H1 (cell line): ENCODE measurements at regions not wholly inside any gene's neighbourhood (a gene's known extent, or its start where the extent isn't known, plus 50 kb on each side); places are given as distances from the start of the nearest gene placed in this dataset.
A peak's percentile ranks its signal among the peaks of the same experiment; 100 is the strongest.

ENCODE experiments used
- CTCF ChIA-PET: fragments of 300-600 bp; sonication (Branson Sonifier 250); formaldehyde crosslinking; loops from one replicate; lab custom pipeline; 2021; ENCODE audit not compliant: partially characterized antibody; lab: Charles Lee
- POLR2A ChIA-PET: fragments of 300-600 bp; sonication (Branson Sonifier 250); formaldehyde crosslinking; loops from one replicate; lab custom pipeline; 2021; ENCODE audit warnings: inconsistent platforms; ENCODE audit not compliant: partially characterized antibody; lab: Charles Lee
- DNase-seq, 2 experiments: peaks; one replicate each; pipeline versions ENCODE4 v3.0.0 to v3.0.0-alpha.2; 2010 to 2022; ENCODE audit warnings: low spot score in 2 of 2, low read depth in 1 of 2, mixed read lengths in 1 of 2
- FAIRE-seq: peaks from 2 replicates; lab custom pipeline; 2011; peaks lifted over from hg19 to GRCh38; lab: Jason Lieb, UNC
- H2AFZ ChIP-seq: 2 replicates; pipeline ENCODE4 v1.8.1; 2012; ENCODE audit warnings: low read length, inconsistent platforms
- H2AK5ac ChIP-seq: 2 replicates; pipeline ENCODE4 v1.6.1; 2013; ENCODE audit warnings: low read depth, low read length
- H2BK120ac ChIP-seq: replicated peaks from 2 replicates; pipeline ENCODE3; 2013; ENCODE audit warnings: low read depth, low read length, inconsistent platforms
- H2BK12ac ChIP-seq: 2 replicates; pipeline ENCODE4 v1.6.1; 2013; ENCODE audit warnings: low read depth, low read length
- H2BK15ac ChIP-seq: 2 replicates; pipeline ENCODE4 v1.6.1; 2013; ENCODE audit warnings: low read length
- H2BK20ac ChIP-seq: 2 replicates; pipeline ENCODE4 v1.6.1; 2013; ENCODE audit warnings: low read length
- H2BK5ac ChIP-seq: 2 replicates; pipeline ENCODE4 v1.6.1; 2013; ENCODE audit warnings: low read depth, low read length
- H3K14ac ChIP-seq: 2 replicates; pipeline ENCODE4 v1.6.1; 2013; ENCODE audit warnings: inconsistent platforms; ENCODE audit not compliant: insufficient read length
- H3K18ac ChIP-seq: 2 replicates; pipeline ENCODE4 v1.6.1; 2013; ENCODE audit warnings: low read length; ENCODE audit errors: extremely low read depth
- H3K23ac ChIP-seq: 2 replicates; pipeline ENCODE4 v1.6.1; 2013; ENCODE audit warnings: inconsistent platforms; ENCODE audit not compliant: insufficient read length
- H3K23me2 ChIP-seq: 2 replicates; pipeline ENCODE4 v1.6.1; 2013; ENCODE audit warnings: low read depth, low read length
- H3K27ac ChIP-seq: 2 replicates; pipeline ENCODE4 v1.6.1; 2011; ENCODE audit warnings: low read depth, low read length, inconsistent platforms
- H3K27me3 ChIP-seq, 4 experiments: replicated peaks in 1 of 4; 1 replicate in 1 of 4; 2 replicates in 3 of 4; pipeline versions ENCODE4 v1.6.1 to v1.8.1; 2011 to 2013; ENCODE audit warnings: low read length in 3 of 4, mild to moderate bottlenecking in 3 of 4, inconsistent platforms in 2 of 4, mixed read lengths in 2 of 4, moderate library complexity in 1 of 4; ENCODE audit not compliant: control insufficient read depth in 3 of 4, insufficient read depth in 3 of 4; ENCODE audit errors: extremely low read depth in 1 of 4
- H3K36me3 ChIP-seq, 4 experiments: 2 replicates each; pipeline versions ENCODE4 v1.6.1 to v1.8.1; 2011 to 2013; ENCODE audit warnings: mild to moderate bottlenecking in 4 of 4, low read length in 3 of 4, moderate library complexity in 2 of 4, control low read depth in 1 of 4, inconsistent platforms in 1 of 4; ENCODE audit not compliant: insufficient read depth in 4 of 4, control insufficient read depth in 2 of 4
- H3K4ac ChIP-seq: replicated peaks from 2 replicates; pipeline ENCODE3; 2013; ENCODE audit warnings: low read length, low read depth, mixed read lengths, inconsistent platforms; ENCODE audit not compliant: insufficient read length
- H3K4me1 ChIP-seq, 4 experiments: replicated peaks in 1 of 4; 1 replicate in 1 of 4; 2 replicates in 3 of 4; pipeline versions ENCODE4 v1.6.1 to v1.8.1; 2011 to 2013; ENCODE audit warnings: low read length in 3 of 4, inconsistent platforms in 2 of 4, mixed read lengths in 1 of 4; ENCODE audit not compliant: insufficient read depth in 4 of 4, control insufficient read depth in 3 of 4
- H3K4me2 ChIP-seq, 2 experiments: 2 replicates each; pipeline versions ENCODE4 v1.6.1 to v1.8.1; 2011 to 2013; ENCODE audit warnings: low read depth in 2 of 2, low read length in 2 of 2, control low read depth in 1 of 2, inconsistent platforms in 1 of 2, mild to moderate bottlenecking in 1 of 2; ENCODE audit not compliant: insufficient read depth in 1 of 2
- H3K4me3 ChIP-seq, 4 experiments: fragments of 200-600, 300-600 bp in 1 of 4; sonication (generic), shearing (Covaris generic), sonication (Bioruptor Twin) in 1 of 4; 2 replicates each; pipeline versions ENCODE4 v1.5.1 to v1.8.1; 2011 to 2016; ENCODE audit warnings: low read length in 4 of 4, low read depth in 3 of 4, control low read depth in 2 of 4, inconsistent platforms in 2 of 4, mild to moderate bottlenecking in 2 of 4, mixed read lengths in 1 of 4, moderate library complexity in 1 of 4; ENCODE audit not compliant: insufficient read depth in 2 of 4; ENCODE audit errors: extremely low read depth in 1 of 4
- H3K56ac ChIP-seq: replicated peaks from 2 replicates; pipeline ENCODE3; 2013; ENCODE audit warnings: low read depth, mild to moderate bottlenecking, mixed read lengths, low read length, inconsistent platforms; ENCODE audit not compliant: insufficient read length
- H3K79me1 ChIP-seq: 2 replicates; pipeline ENCODE4 v1.6.1; 2013; ENCODE audit warnings: low read depth, low read length, control low read depth
- H3K79me2 ChIP-seq, 2 experiments: 2 replicates each; pipeline versions ENCODE4 v1.6.1 to v1.8.1; 2012 to 2013; ENCODE audit warnings: low read length in 2 of 2, mild to moderate bottlenecking in 2 of 2, inconsistent platforms in 1 of 2; ENCODE audit not compliant: insufficient read depth in 2 of 2, control insufficient read depth in 1 of 2
- H3K9ac ChIP-seq, 4 experiments: replicated peaks in 1 of 4; 1 replicate in 1 of 4; 2 replicates in 3 of 4; pipeline versions ENCODE4 v1.6.1 to v1.8.1; 2011 to 2013; ENCODE audit warnings: low read depth in 3 of 4, low read length in 3 of 4, control low read depth in 2 of 4, mild to moderate bottlenecking in 2 of 4, moderate library complexity in 2 of 4, inconsistent platforms in 1 of 4; ENCODE audit errors: extremely low read depth in 1 of 4
- H3K9me3 ChIP-seq, 2 experiments: 2 replicates each; pipeline versions ENCODE4 v1.6.1 to v1.8.1; 2012 to 2013; ENCODE audit warnings: mild to moderate bottlenecking in 2 of 2, moderate library complexity in 2 of 2, control low read depth in 1 of 2, inconsistent platforms in 1 of 2, low read depth in 1 of 2, low read length in 1 of 2, mixed read lengths in 1 of 2; ENCODE audit not compliant: insufficient read depth in 2 of 2
- H4K20me1 ChIP-seq, 2 experiments: replicated peaks in 1 of 2; 2 replicates each; pipeline versions ENCODE3 to v1.8.1; 2011 to 2013; ENCODE audit warnings: inconsistent platforms in 2 of 2, low read length in 2 of 2, mild to moderate bottlenecking in 1 of 2; ENCODE audit not compliant: insufficient read depth in 2 of 2, control insufficient read depth in 1 of 2
- H4K5ac ChIP-seq: 2 replicates; pipeline ENCODE4 v1.6.1; 2013; ENCODE audit warnings: low read length, low read depth, mixed read lengths, inconsistent platforms; ENCODE audit not compliant: insufficient read length
- H4K8ac ChIP-seq: 2 replicates; pipeline ENCODE4 v1.8.0; 2013; ENCODE audit warnings: mild to moderate bottlenecking, moderate library complexity, low read length, inconsistent platforms; ENCODE audit not compliant: insufficient read depth; ENCODE audit errors: extremely low read depth
- H4K91ac ChIP-seq: replicated peaks from 2 replicates; pipeline ENCODE3; 2013; ENCODE audit warnings: low read length, mixed read lengths, inconsistent platforms; ENCODE audit not compliant: insufficient read length
- ASH2L ChIP-seq: fragments of 200-600, 300-600 bp; sonication (generic); IDR thresholded peaks from one replicate; pipeline ENCODE4 v1.7.1; 2017; ENCODE audit warnings: low read length
- BACH1 ChIP-seq: IDR thresholded peaks from 2 replicates; pipeline ENCODE4 v1.6.1; 2012; ENCODE audit warnings: low read length, improper control_type of control experiment
- CTCF ChIP-seq, 3 experiments: IDR thresholded peaks; 1 replicate in 2 of 3; 2 replicates in 1 of 3; pipeline versions ENCODE4 v1.5.1 to v1.6.1; 2011; ENCODE audit warnings: low read length in 3 of 3, mild to moderate bottlenecking in 3 of 3, inconsistent platforms in 2 of 3, low read depth in 1 of 3, moderate library complexity in 1 of 3; ENCODE audit not compliant: insufficient read depth in 1 of 3; ENCODE audit errors: control extremely low read depth in 1 of 3
- MAFK ChIP-seq: IDR thresholded peaks from 2 replicates; pipeline ENCODE4 v1.6.1; 2012; ENCODE audit warnings: low read depth, mild to moderate bottlenecking, improper control_type of control experiment, low read length
- POLR2AphosphoS5 ChIP-seq: IDR thresholded peaks from 2 replicates; pipeline ENCODE4 v1.6.1; 2011; ENCODE audit warnings: low read depth, low read length
- RAD21 ChIP-seq, 2 experiments: IDR thresholded peaks in 1 of 2; conservative IDR thresholded peaks in 1 of 2; 2 replicates each; pipeline ENCODE4 v1.6.1; 2011; ENCODE audit warnings: low read depth in 2 of 2, low read length in 2 of 2, improper control_type of control experiment in 1 of 2, inconsistent platforms in 1 of 2, mild to moderate bottlenecking in 1 of 2, moderate library complexity in 1 of 2
- WGBS, 2 experiments: shearing (Covaris generic) in 1 of 2; methylation state at CpG; one replicate each; pipeline versions ENCODE4 v1.1.6 to v1.1.7; 2013 to 2015; ENCODE audit warnings: low lambda C conversion rate in 2 of 2, mixed read lengths in 2 of 2, inconsistent platforms in 1 of 2, low coverage in 1 of 2, missing lambda C conversion rate in 1 of 2; ENCODE audit not compliant: insufficient replicate concordance in 2 of 2, insufficient coverage in 1 of 2, insufficient read length in 1 of 2; ENCODE audit errors: extremely low coverage in 1 of 2, missing lambda C conversion rate in 1 of 2; 5-methylcytosine and 5-hydroxymethylcytosine counted together

GRCh38 chr18:22332590-22332989 is 85.1 kb downstream of the CTAGE1 start:
- peak; percentile 57 to 98 (median 91) for TF ChIP-seq CTCF (IDR thresholded peaks at IDR 0.05; ENCODE audit: control extremely low read depth in 1 of 3, insufficient read depth in 1 of 3, low read depth in 1 of 3, low read length in 3 of 3)
- peak; percentile 38; the same call in 1 of the 2 replicates for TF ChIP-seq BACH1
- TF ChIP-seq RAD21 (IDR thresholded peaks at IDR 0.05 in 1 of 2, conservative IDR thresholded peaks at IDR 0.05 in 1 of 2; ENCODE audit: low read depth in 2 of 2, low read length in 2 of 2) = peak; percentile 74
- peak; percentile 23; the same call in 1 of the 2 replicates for TF ChIP-seq MAFK
- TF ChIP-seq ASH2L = no peak
- TF ChIP-seq POLR2AphosphoS5 = no peak
- TF ChIP-seq, all 59 proteins: peak for 4
- FAIRE-seq = peak; percentile 92
- no peak overlapping the region for H3K14ac ChIP-seq

More at GRCh38 chr18:22332590-22332989, 85.1 kb downstream of the CTAGE1 start:
- peaks cover 2 to 10% (median 5%) of the 10 kb centered on the region in 4 experiments; a peak in 5 of 7 replicates for H3K4me1 ChIP-seq
- CTCF ChIA-PET = interaction anchor here (0.9 to 2.5 kb wide), 14 partner anchors 8 to 431 kb away, joined by 3 to 9 read pairs (median 4); no protein-coding TSS in a partner anchor
- H3K9ac ChIP-seq = no peak overlapping the region
- no peak overlapping the region for H2BK120ac ChIP-seq
- no peak overlapping the region for H2AK5ac ChIP-seq
- WGBS, 2 experiments = 56% methylated on average over 5 of the region's 5 CpGs; no CpG with 5 or more reads in 1 of the 2 experiments
- H3K18ac ChIP-seq = no peak overlapping the region
- H2BK15ac ChIP-seq = no peak overlapping the region
- no peak overlapping the region for H3K56ac ChIP-seq
- H2BK20ac ChIP-seq = no peak overlapping the region
- H3K9me3 ChIP-seq = no peaks in the 10 kb centered on the region
- no peak overlapping the region for H4K8ac ChIP-seq
- no peaks in the 10 kb centered on the region for H3K79me1 ChIP-seq
- peaks cover 0 to 36% (median 21%) of the 10 kb centered on the region in 4 experiments; a peak in 6 of 7 replicates for H3K27me3 ChIP-seq
- POLR2A ChIA-PET = interaction anchor here (1.0 kb wide), 1 partner anchor 14 kb away, joined by 4 read pairs; no protein-coding TSS in a partner anchor
- H3K36me3 ChIP-seq = no peaks in the 10 kb centered on the region
- no peaks in the 10 kb centered on the region for H3K79me2 ChIP-seq
- H3K4me3 ChIP-seq = no peak overlapping the region
- H2BK5ac ChIP-seq = no peak overlapping the region
- no peaks in the 10 kb centered on the region for H3K23me2 ChIP-seq
- peaks cover 1 to 2% of the 10 kb centered on the region in 2 experiments for H4K20me1 ChIP-seq
- no peak overlapping the region for H2BK12ac ChIP-seq
- no peak overlapping the region for H3K4me2 ChIP-seq
- no peak overlapping the region for H4K5ac ChIP-seq
- DNase-seq = peak; percentile 21 to 75
- H2AFZ ChIP-seq = no peak overlapping the region
- H4K91ac ChIP-seq = no peak overlapping the region
- no peak overlapping the region for H3K23ac ChIP-seq
- H3K27ac ChIP-seq = no peak overlapping the region
- no peak overlapping the region for H3K4ac ChIP-seq
